EH (cell line): ENCODE measurements at regions not wholly inside any gene's neighbourhood (a gene's known extent, or its start where the extent isn't known, plus 50 kb on each side); places are given as distances from the start of the nearest gene placed in this dataset.
"Not testable (repeated sequence)": the region's sequence is repeated elsewhere in the genome, so short reads cannot be mapped to it uniquely, and the experiment has no call there.

Experiments
- DNase-seq: peaks from one replicate; pipeline ENCODE4 v3.0.0-alpha.2; 2015; ENCODE audit warnings: low read depth

DNA sequence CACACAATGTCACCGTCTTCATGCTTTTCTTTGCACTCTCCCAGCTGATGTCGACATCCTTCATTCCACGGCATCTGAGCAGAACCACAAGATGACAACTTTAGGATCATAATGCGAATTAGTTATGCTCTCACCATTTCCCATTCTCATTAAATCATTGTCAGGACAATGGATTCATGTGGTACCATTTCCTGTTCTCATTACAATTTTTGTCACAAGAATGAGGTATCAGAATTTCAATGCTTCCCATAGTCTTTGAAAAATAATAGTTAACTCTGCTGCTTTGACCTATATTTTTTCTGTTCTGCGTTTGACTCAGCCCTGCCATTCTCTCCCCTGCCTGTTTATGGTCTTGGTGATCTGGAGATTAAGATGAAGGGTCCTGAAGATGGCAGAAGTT is 175.7 kb upstream of the MDFIC2 start:
- DNase-seq = peak; percentile 1

DNA sequence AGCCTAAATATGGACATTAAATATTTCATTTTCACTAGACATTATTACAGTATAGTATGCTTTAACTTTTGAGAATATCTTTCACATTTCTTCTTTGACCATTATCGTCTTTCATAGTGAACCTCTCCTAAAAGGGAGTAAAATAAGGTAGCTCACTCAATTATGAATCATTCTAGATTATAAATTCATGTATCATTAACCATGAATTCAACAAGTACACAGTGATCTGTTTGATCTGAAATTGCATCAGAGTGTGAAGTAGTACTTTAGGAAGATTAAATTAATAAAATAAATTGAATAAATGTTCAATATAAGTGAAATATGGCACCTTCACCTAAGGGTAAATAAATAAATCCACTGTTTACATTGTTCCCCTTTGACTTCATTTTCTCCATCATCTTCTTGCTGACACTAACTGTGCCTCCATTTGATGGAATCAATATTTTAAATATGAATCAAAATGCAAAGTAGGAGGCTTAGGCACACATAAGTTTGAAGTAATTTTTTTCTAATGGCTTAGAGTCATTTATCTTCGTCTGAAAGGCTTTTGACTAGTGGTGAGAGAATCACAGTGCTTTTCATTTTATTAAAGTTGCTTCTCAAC is 174.1 kb upstream of the MDFIC2 start:
- no peak for DNase-seq

- no peak for DNase-seq
Measured at GRCh38 chr3:70476174-70476573, 163.7 kb upstream of the MDFIC2 start.

DNA sequence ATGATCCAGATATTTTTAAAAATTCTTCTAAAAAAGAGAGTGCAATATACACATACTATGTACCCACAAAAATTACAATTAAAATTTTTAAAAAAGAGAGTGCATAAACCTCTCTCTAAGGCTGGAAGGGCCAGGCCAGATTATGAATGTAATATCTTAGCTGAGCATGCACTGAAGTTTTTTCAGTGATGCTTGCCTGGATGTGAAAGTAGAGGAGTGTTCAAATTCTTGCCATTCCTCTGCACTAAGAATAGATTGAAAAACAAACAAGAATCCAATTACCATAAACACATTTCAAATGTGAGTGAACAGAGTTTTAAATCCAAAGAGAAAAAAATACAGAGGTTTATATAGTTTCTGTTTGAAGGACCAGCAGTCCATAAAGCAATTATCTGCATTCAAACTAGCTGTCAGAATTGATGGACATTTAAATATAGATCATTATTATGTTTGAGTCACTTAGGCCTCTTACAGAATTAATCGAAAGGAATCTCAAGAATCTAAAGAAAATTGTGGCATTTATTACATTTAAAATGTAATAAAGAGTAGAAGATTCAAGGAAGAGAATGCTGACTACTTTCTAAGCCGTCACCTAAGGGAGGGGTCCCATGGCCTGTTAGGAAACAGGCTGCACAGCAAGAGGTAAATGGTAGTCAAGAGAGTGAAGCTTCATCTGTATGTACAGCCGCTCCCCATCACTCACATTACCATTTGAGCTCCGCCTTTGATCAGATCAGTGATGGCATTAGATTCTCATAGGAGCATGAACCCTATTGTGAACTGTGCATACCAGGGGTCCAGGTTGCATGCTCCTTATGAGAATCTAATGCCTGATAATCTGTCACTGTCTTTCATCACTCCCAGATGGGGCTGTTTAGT is 159.3 kb upstream of the MDFIC2 start:
- peak; percentile 59 for DNase-seq

- no peak for DNase-seq
Measured at GRCh38 chr3:70466096-70466495, 153.7 kb upstream of the MDFIC2 start.

GRCh38 chr3:70464876-70465275 is 152.4 kb upstream of the MDFIC2 start:
- no peak for DNase-seq

DNA sequence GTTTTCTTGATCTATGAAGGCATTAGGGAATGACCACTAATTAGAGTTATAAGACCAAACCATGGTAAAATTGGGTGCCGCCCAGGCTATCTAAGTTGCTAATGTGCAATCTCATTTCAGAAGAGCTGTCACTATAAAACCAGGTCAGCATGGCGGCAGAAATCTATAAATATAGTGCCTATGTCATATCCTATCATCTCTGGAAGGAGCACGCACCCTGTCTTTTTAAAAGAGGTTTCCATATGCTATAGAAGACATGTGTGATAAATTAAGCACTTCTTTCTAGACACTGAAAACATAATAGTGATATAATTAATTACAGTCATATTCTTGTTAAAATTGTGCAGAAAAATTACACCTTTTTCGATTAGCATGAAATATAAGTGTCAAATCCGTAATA is 152.0 kb upstream of the MDFIC2 start:
- no peak for DNase-seq

DNA sequence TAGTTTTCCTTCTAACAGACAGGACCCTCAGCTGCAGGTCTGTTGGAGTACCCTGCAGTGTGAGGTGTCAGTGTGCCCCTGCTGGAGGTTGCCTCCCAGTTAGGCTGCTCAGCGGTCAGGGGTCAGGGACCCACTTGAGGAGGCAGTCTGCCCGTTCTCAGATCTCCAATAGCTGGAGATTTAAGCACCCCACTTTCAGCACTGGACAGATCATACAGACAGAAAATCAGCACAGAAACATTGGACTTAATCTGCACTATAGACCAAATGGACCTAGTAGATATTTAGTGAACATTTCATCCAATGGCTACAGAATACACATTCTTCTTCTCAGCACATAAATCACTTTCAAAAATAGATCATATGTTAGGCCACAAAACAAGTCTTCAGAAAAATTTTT is 137.8 kb upstream of the MDFIC2 start:
- DNase-seq = not testable (repeated sequence)

- DNase-seq = peak; percentile 2
Measured at GRCh38 chr3:70435422-70435821, 123.0 kb upstream of the MDFIC2 start.

DNA sequence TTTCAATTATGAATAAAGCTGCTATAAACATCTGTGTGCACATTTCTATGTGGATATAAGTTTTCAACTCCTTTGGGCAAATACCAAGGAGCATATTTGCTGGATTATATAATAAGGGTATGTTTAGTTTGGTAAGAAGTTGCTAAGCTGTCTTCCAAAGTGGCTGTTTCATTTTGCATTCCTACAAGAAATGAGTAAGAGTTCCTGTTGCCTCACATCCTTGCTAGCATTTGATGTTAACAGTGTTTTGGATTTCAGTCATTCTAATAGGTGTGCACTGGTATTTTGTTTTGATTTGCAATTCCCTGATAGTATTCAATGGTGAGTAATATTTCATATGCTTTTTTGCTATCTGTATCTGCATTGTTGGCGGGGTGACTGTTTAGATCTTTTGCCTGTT is 120.7 kb upstream of the MDFIC2 start:
- peak; percentile 77 for DNase-seq

DNA sequence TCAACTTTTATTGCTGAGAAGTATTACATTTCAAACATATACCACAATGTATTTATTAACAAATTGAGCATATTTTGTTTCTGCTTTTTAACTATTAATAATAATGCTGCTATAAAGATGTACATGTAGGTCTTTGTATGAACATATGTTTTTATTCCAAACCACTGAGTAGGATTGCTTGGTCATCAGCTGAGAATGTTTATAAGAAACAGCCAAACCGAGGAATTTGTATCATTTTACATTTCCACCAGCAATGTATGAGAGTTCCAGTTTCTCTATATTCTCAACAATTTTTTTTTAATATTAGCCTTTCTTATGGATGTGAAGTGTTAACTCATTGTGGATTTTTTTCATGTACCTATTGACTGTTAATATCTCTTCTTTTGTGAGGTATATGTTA is 119.5 kb upstream of the MDFIC2 start:
- DNase-seq = peak; percentile 55

DNA sequence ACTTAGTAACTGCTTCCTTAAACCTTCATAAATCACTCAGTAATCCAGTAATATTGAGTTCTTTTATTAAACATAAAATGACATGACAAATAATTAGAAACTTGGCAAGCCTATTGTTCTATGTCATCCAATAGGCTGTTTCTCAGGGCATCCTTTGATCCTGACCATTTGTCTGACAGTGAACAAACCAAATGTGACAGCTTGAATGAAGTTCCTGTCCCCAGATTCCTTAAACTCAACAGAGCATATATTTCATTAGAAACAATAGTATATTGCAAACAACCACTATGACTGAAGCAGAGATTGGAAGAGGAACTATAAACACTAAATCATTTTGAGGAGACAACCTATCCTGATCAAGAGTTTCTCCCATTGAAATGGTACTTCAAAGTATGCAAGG is 113.6 kb upstream of the MDFIC2 start:
- no peak for DNase-seq

DNA sequence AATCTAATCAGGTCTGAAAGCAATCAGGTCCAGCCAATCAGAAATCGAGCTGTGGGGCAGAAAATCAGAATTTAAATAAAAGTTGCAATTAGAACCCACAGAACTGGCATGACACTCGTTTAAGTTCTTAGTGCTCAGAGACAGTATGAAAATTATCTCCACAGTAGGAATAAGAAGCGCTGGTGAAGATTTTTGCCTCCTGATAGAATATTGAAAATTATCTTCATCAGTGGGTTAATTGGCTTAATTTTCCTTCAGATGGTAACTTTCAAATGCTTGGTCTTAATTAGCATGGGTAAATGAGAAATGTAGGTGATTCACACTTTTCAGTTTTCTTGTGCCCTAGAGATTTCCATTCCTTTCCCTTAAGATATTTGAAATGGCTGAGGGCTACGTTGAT is 109.1 kb upstream of the MDFIC2 start:
- DNase-seq = no peak

DNA sequence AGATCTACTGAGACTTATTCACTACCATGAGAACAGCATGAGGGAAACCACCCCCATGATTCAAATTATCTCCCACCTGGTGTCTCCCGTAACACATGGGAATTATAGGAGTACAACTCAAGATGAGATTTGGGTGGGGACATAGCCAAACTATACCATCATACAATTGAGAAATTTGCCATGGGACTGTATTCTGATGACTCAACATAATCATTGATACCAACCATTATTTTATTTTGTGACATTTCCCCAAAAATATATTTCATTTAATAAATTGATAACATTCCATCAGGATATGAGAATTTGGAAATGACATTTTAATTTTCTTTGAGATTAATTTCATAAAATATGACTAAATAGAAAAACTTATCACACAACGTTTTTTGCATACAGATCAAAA is 96.6 kb upstream of the MDFIC2 start:
- no peak for DNase-seq

GRCh38 chr3:70400194-70400593 is 87.8 kb upstream of the MDFIC2 start:
- no peak for DNase-seq

DNA sequence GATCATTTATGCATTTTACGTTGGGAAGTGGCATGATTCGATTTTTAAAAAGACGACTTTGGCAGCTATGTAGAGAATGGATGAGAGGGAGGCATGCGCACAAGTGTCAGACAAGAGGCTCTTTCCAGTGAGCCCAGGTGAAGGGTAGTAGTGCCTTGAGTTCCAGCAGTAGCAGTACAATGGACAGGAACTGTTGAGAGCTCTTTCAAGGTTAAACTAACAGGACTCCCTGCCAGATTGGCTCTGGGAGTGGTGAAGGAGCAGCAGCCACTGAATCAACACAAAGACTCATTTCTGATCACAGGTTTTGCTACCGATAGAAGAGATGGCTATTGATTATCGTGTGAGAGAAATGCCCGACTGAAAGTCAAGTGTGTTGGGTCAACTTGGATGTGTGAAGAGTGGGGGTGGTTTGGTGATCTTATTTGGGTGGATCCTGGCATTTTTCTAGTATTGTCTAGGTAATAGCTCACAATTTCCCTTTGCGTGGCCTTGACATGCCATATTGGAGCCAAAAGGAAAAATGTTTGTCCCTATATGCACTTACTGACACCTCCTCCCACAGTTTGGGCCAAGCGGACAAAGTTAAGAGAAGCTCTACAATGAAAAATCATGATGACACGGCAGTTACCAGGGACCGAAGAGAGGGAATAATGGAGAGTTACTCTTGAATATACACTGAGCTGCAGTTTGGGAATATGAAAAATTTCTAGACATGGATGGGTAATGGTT is 81.6 kb upstream of the MDFIC2 start:
- no peak for DNase-seq

DNA sequence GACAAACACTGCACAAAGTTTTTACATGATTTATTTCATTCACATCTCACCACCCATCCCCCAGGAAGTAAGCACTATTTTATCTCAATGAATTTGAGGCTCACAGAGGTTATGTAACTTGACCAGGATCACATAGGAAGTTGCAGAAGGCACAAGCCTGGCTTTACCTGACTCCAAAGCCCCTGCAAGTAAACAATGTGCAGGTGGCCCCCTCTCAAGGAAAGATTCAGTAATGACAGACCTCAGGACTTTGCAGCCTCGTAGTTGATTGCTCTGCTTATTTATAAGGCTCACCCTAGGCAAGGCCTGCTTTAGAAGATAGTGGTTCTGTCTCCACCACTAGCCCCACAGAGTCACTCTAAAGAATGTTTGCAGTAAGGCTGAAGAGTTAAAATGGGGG is 79.8 kb upstream of the MDFIC2 start:
- no peak for DNase-seq

- DNase-seq = no peak
Measured at GRCh38 chr3:70387889-70388288, 75.5 kb upstream of the MDFIC2 start.

- no peak for DNase-seq
Measured at GRCh38 chr3:70386846-70387245, 74.4 kb upstream of the MDFIC2 start.

GRCh38 chr3:70386043-70386442 is 73.6 kb upstream of the MDFIC2 start:
- no peak for DNase-seq

DNA sequence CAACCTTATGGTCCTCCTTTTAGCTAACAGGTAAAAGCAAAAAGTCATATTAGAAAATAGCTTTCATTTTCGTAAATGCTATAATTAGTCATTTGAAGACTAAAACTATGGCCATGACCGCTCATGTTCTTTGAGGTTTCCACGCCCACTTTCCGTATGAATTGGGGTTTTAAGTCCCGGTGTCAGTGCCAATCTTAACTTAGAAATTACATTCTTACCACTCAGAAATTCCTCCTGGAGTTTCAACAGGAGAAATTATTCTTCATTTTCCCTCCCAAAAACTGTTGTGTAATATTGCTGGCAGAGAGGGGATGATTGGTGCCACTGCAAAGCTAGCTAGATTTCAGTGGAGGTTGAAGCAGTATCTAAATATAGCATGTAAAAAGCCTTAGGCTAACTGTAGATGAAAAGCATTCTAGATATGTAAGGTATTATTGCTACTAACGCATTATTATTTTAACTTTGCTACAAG is 71.0 kb upstream of the MDFIC2 start:
- DNase-seq = no peak

- no peak for DNase-seq
Measured at GRCh38 chr3:70374179-70374578, 61.7 kb upstream of the MDFIC2 start.
